H1 (cell line): ENCODE measurements at regions not wholly inside any gene's neighbourhood (a gene's known extent, or its start where the extent isn't known, plus 50 kb on each side); places are given as distances from the start of the nearest gene placed in this dataset.

ENCODE experiments used
- CBX8 ChIP-seq: fragments of 300-800, 300-1000 bp; sonication (generic); IDR thresholded peaks from 2 replicates; pipeline ENCODE4 v1.7.1; 2016; ENCODE audit warnings: low read depth, low read length, borderline replicate concordance
- CHD7 ChIP-seq: fragments of 300-600 bp; sonication (generic); IDR thresholded peaks from 2 replicates; pipeline ENCODE4 v1.7.1; 2012; ENCODE audit warnings: low read length, moderate library complexity, mild to moderate bottlenecking, inconsistent platforms; ENCODE audit not compliant: insufficient replicate concordance
- EGR1 ChIP-seq: IDR thresholded peaks from 2 replicates; pipeline ENCODE4 v1.6.1; 2011; ENCODE audit warnings: low read depth, low read length, borderline replicate concordance
- EZH2 ChIP-seq: fragments of 200-600 bp; sonication (generic); IDR thresholded peaks from 2 replicates; pipeline ENCODE4 v1.7.1; 2012; ENCODE audit warnings: low read depth, mild to moderate bottlenecking, moderate library complexity, low read length, inconsistent platforms; ENCODE audit not compliant: severe bottlenecking
- GABPA ChIP-seq: IDR thresholded peaks from 2 replicates; pipeline ENCODE4 v1.6.1; 2011; ENCODE audit warnings: mild to moderate bottlenecking, low read length, moderate library complexity, borderline replicate concordance; ENCODE audit not compliant: insufficient read depth
- GTF2F1 ChIP-seq: IDR thresholded peaks from 2 replicates; pipeline ENCODE4 v1.6.1; 2012; ENCODE audit warnings: low read depth, low read length, improper control_type of control experiment, borderline replicate concordance
- MAX ChIP-seq: IDR thresholded peaks from 2 replicates; pipeline ENCODE4 v1.6.1; 2012; ENCODE audit warnings: inconsistent platforms
- RBBP5 ChIP-seq: IDR thresholded peaks from 2 replicates; pipeline ENCODE4 v1.7.1; 2012; ENCODE audit warnings: low read depth, mild to moderate bottlenecking, inconsistent platforms, low read length, moderate library complexity, borderline replicate concordance
- RXRA ChIP-seq: IDR thresholded peaks from 2 replicates; pipeline ENCODE4 v1.6.1; 2011; ENCODE audit warnings: low read depth, mild to moderate bottlenecking, low read length, moderate library complexity; ENCODE audit not compliant: insufficient read depth
- SP4 ChIP-seq: IDR thresholded peaks from 2 replicates; pipeline ENCODE4 v1.6.1; 2012; ENCODE audit warnings: low read length, inconsistent platforms
- TBP ChIP-seq: IDR thresholded peaks from 2 replicates; pipeline ENCODE4 v1.6.1; 2011; ENCODE audit warnings: low read depth, low read length, improper control_type of control experiment

- TF ChIP-seq CHD7 (no peak), EZH2 (no peak), CBX8 (no peak), GTF2F1 (no peak), RXRA (no peak), RBBP5 (no peak), EGR1 (no peak), SP4 (no peak), TBP (no peak), GABPA (no peak), MAX (no peak)
Observed at GRCh38 chr6:14235653-14236356, 118.2 kb downstream of the CD83 start (continued).
